SK-N-SH (cell line): ENCODE measurements at regions not wholly inside any gene's neighbourhood (a gene's known extent, or its start where the extent isn't known, plus 50 kb on each side); places are given as distances from the start of the nearest gene placed in this dataset.
A peak's percentile ranks its signal among the peaks of the same experiment; 100 is the strongest.

Experiments
- CTCF ChIA-PET: fragments of 300-600, 350-600 bp; formaldehyde crosslinking; extraction: SDS; loops from one replicate; lab custom pipeline; 2021; lab: Yijun Ruan, JAX
- POLR2A ChIA-PET: fragments of 350-600 bp; sonication (Branson Sonifier 250); formaldehyde crosslinking; extraction: SDS; loops from one replicate; lab custom pipeline; 2020; ENCODE audit warnings: antibody characterized with exemption, inconsistent platforms; lab: Yijun Ruan, JAX
- DNase-seq: peaks from one replicate; pipeline ENCODE4 v3.0.0; 2012
- H2AFZ ChIP-seq: fragments of 200-600 bp; sonication (generic); 2 replicates; pipeline ENCODE4 v1.8.1; 2016; ENCODE audit warnings: antibody characterized with exemption, mild to moderate bottlenecking, low read depth
- H3F3A ChIP-seq: fragments of 200-600 bp; sonication (generic); replicated peaks from 2 replicates; pipeline ENCODE3; 2016; ENCODE audit warnings: antibody characterized with exemption, mild to moderate bottlenecking; ENCODE audit not compliant: insufficient read depth
- H3K27ac ChIP-seq, 2 experiments: fragments of 200-500 bp in 1 of 2; fragments of 200-600 bp in 1 of 2; sonication (Bioruptor generic) in 1 of 2; sonication (generic), shearing (Covaris generic) in 1 of 2; 2 replicates each; pipeline versions ENCODE4 v1.5.1 to v1.6.1; 2014 to 2016; ENCODE audit warnings: low read depth in 2 of 2, inconsistent platforms in 1 of 2, low read length in 1 of 2, mild to moderate bottlenecking in 1 of 2, mixed read lengths in 1 of 2
- H3K27me3 ChIP-seq: fragments of 200-600 bp; sonication (generic), shearing (Covaris generic); 2 replicates; pipeline ENCODE4 v1.6.1; 2016; ENCODE audit warnings: mixed run types; ENCODE audit not compliant: insufficient read depth
- H3K36me3 ChIP-seq, 2 experiments: fragments of 200-500 bp in 1 of 2; fragments of 200-600 bp in 1 of 2; sonication (Bioruptor generic) in 1 of 2; sonication (generic) in 1 of 2; replicated peaks in 1 of 2; 2 replicates each; pipeline versions ENCODE3 to v1.5.1; 2014 to 2016; ENCODE audit warnings: low read length in 1 of 2, mild to moderate bottlenecking in 1 of 2; ENCODE audit not compliant: insufficient read depth in 2 of 2, control insufficient read depth in 1 of 2
- H3K4me1 ChIP-seq, 2 experiments: fragments of 200-500 bp in 1 of 2; fragments of 200-600 bp in 1 of 2; sonication (Bioruptor generic) in 1 of 2; sonication (generic), shearing (Covaris generic) in 1 of 2; 2 replicates each; pipeline versions ENCODE4 v1.5.1 to v1.6.1; 2014 to 2016; ENCODE audit warnings: low read depth in 1 of 2, low read length in 1 of 2, mixed run types in 1 of 2; ENCODE audit not compliant: insufficient read depth in 2 of 2, control insufficient read depth in 1 of 2
- H3K4me2 ChIP-seq: fragments of 200-600 bp; sonication (generic), shearing (Covaris generic); 2 replicates; pipeline ENCODE4 v1.6.1; 2017; ENCODE audit warnings: mixed run types
- H3K4me3 ChIP-seq, 2 experiments: fragments of 200-500 bp in 1 of 2; fragments of 200-600 bp in 1 of 2; sonication (Bioruptor generic) in 1 of 2; sonication (generic), shearing (Covaris generic) in 1 of 2; 2 replicates each; pipeline versions ENCODE4 v1.5.1 to v1.8.1; 2014 to 2016; ENCODE audit warnings: low read depth in 2 of 2, inconsistent platforms in 1 of 2, low read length in 1 of 2, mild to moderate bottlenecking in 1 of 2, mixed read lengths in 1 of 2, moderate library complexity in 1 of 2
- H3K79me2 ChIP-seq: fragments of 200-600 bp; sonication (generic); 2 replicates; pipeline ENCODE4 v1.8.1; 2017; ENCODE audit warnings: mild to moderate bottlenecking; ENCODE audit not compliant: insufficient read depth
- H3K9ac ChIP-seq: fragments of 200-600 bp; sonication (generic); 2 replicates; pipeline ENCODE4 v1.6.1; 2017; ENCODE audit warnings: mixed run types
- H3K9me2 ChIP-seq: fragments of 200-600 bp; sonication (generic); 2 replicates; pipeline ENCODE4 v1.6.1; 2017; ENCODE audit warnings: mixed run types
- H3K9me3 ChIP-seq: fragments of 200-600 bp; sonication (generic); 2 replicates; pipeline ENCODE4 v1.6.1; 2017; ENCODE audit warnings: mixed run types, mild to moderate bottlenecking, moderate library complexity
- H4K20me1 ChIP-seq: fragments of 200-600 bp; sonication (generic); 2 replicates; pipeline ENCODE4 v1.6.1; 2017; ENCODE audit warnings: mild to moderate bottlenecking, mixed run types; ENCODE audit not compliant: insufficient read depth
- EP300 ChIP-seq, 2 experiments: IDR thresholded peaks; 2 replicates each; pipeline versions ENCODE4 v1.4.0 to v1.6.1; 2012; ENCODE audit warnings: borderline replicate concordance in 1 of 2, low read depth in 1 of 2, low read length in 1 of 2
- FOSL2 ChIP-seq: IDR thresholded peaks from 2 replicates; pipeline ENCODE4 v1.4.0; 2012; ENCODE audit warnings: low read depth, mild to moderate bottlenecking, moderate library complexity, borderline replicate concordance
- FOXM1 ChIP-seq: IDR thresholded peaks from 2 replicates; pipeline ENCODE4 v1.4.0; 2012; ENCODE audit warnings: low read depth, mild to moderate bottlenecking
- GABPA ChIP-seq: IDR thresholded peaks from 2 replicates; pipeline ENCODE4 v1.4.0; 2012; ENCODE audit warnings: low read depth, mild to moderate bottlenecking
- GATA2 ChIP-seq: sonication (generic); formaldehyde crosslinking; IDR thresholded peaks from 2 replicates; pipeline ENCODE4 v1.5.0; 2020; ENCODE audit warnings: mild to moderate bottlenecking, missing genetic modification reagents
- JUND ChIP-seq: IDR thresholded peaks from 2 replicates; pipeline ENCODE4 v1.4.0; 2012
- MXI1 ChIP-seq: IDR thresholded peaks from 2 replicates; pipeline ENCODE4 v1.6.1; 2012; ENCODE audit warnings: mild to moderate bottlenecking, low read depth, low read length, improper control_type of control experiment
- NRF1 ChIP-seq: IDR thresholded peaks from 2 replicates; pipeline ENCODE4 v1.6.1; 2012; ENCODE audit warnings: low read depth, mild to moderate bottlenecking, low read length
- POLR2AphosphoS5 ChIP-seq: IDR thresholded peaks from 2 replicates; pipeline ENCODE4 v1.6.1; 2012; ENCODE audit warnings: low read depth, low read length
- RAD21 ChIP-seq: IDR thresholded peaks from 2 replicates; pipeline ENCODE4 v1.6.1; 2012; ENCODE audit warnings: mild to moderate bottlenecking, low read length
- RXRA ChIP-seq: IDR thresholded peaks from 2 replicates; pipeline ENCODE4 v1.4.0; 2012; ENCODE audit warnings: low read depth, mild to moderate bottlenecking, borderline replicate concordance
- TCF12 ChIP-seq: IDR thresholded peaks from 2 replicates; pipeline ENCODE4 v1.4.0; 2012
- TEAD4 ChIP-seq: IDR thresholded peaks from 2 replicates; pipeline ENCODE4 v1.4.0; 2012; ENCODE audit warnings: mild to moderate bottlenecking, borderline replicate concordance; ENCODE audit not compliant: insufficient read depth
- YY1 ChIP-seq: IDR thresholded peaks from 2 replicates; pipeline ENCODE4 v1.4.0; 2012; ENCODE audit warnings: low read depth, mild to moderate bottlenecking
- WGBS: methylation state at CpG from one replicate; pipeline ENCODE4 v1.1.6; 2017; ENCODE audit warnings: low lambda C conversion rate; 5-methylcytosine and 5-hydroxymethylcytosine counted together
- TF ChIP-seq, protein P1 (sequence below): IDR thresholded peaks from 2 replicates; pipeline ENCODE4; 2012
- TF ChIP-seq, protein P2 (sequence below): IDR thresholded peaks from 2 replicates; pipeline ENCODE4 v1.4.0; 2012; ENCODE audit warnings: low read depth
- TF ChIP-seq, protein P3 (sequence below): IDR thresholded peaks from 2 replicates; pipeline ENCODE4 v1.4.0; 2012; ENCODE audit warnings: low read depth, borderline replicate concordance
- TF ChIP-seq, protein P4 (sequence below): fragments of 200-600 bp; sonication (generic); IDR thresholded peaks from 2 replicates; pipeline ENCODE4 v1.6.1; 2017; ENCODE audit warnings: antibody characterized with exemption, mild to moderate bottlenecking, moderate library complexity

DNA sequence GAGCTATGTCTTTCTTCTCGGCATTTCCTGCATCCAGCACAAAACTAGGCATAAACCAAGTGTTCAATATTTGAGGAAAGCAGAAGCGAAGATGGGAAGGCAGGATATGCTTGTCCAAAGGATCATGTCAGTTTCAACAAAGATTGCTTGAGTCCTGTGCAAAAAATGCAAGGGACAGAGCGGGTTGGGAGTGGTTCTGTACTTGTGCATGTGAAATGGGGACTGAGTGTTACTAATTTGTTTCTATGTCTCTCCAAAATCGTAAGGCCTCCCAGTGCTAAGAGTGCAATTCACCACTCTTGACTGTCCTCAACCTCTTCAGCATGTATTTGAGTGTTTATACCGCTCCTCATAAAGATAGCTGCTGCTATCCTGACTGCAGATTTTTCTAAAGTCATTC lies 166.2 kb downstream of the DLEU7 start:
- no peak overlapping the region for H3K9ac ChIP-seq

DNA sequence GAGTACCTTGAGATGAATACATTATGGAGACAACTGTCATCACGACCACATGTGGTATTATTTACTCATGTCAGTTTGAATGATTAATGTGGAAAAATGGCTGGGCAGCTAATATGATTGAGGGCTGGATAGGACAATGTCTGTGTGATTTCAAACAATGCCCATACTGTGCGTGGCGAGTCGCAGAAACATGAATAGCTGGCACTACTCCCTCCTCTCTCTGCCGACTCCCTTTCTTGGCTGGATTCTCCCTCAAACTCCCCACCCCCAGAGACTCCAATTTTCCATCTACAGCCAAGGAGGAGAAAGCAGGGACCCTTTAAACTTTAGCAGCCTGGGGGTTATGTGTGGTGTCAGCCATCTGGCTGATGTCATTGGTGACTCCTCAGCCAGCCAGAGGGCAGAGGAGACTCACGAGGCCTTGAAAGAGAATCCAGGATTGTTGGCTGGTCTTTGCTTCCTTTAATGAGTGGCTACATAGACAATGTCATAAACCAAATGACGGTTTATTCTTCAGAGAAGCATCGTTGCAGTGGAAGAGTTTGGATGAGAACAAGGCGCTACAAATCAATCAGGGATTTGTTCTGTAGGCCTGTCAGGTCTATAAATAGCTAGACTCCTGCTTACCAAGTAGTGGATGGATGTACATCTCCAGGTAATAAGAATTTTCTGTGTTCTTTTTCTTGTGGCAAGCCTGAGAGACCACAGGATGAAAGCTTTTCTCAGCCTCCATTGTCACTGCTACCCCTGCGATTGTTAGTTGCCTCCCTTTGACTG lies 165.6 kb downstream of the DLEU7 start:
- POLR2A ChIA-PET: no interaction called here
- H3K4me2 ChIP-seq: 0 out of 2 replicates have a peak overlapping the region, but pooled peaks have one; percentile 5
- H3K27me3 ChIP-seq: no peaks in the 10 kb centered on the region
- H3K4me1 ChIP-seq: peaks cover 5 to 19% of the 10 kb centered on the region in 2 experiments
- DNase-seq: no peak
- 68% methylated on average over 6 of the region's 10 CpGs for WGBS
- no peaks in the 10 kb centered on the region for H4K20me1 ChIP-seq
- CTCF ChIA-PET: interaction anchor here (1.0 to 1.2 kb wide), 2 partner anchors 8 to 234 kb away, joined by 3 to 4 read pairs; no protein-coding TSS in a partner anchor
- H3K79me2 ChIP-seq: no peaks in the 10 kb centered on the region
- no peak overlapping the region for H3K4me3 ChIP-seq
- H3K36me3 ChIP-seq: no peaks in the 10 kb centered on the region
- peaks cover 22% of the 10 kb centered on the region for H3F3A ChIP-seq
- TF ChIP-seq, protein P1, sequence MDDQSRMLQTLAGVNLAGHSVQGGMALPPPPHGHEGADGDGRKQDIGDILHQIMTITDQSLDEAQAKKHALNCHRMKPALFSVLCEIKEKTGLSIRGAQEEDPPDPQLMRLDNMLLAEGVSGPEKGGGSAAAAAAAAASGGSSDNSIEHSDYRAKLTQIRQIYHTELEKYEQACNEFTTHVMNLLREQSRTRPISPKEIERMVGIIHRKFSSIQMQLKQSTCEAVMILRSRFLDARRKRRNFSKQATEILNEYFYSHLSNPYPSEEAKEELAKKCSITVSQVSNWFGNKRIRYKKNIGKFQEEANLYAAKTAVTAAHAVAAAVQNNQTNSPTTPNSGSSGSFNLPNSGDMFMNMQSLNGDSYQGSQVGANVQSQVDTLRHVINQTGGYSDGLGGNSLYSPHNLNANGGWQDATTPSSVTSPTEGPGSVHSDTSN: peak; percentile 87
- TF ChIP-seq, protein P2, sequence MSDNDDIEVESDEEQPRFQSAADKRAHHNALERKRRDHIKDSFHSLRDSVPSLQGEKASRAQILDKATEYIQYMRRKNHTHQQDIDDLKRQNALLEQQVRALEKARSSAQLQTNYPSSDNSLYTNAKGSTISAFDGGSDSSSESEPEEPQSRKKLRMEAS: peak; percentile 19; the same call in 1 of the 2 replicates
- TF ChIP-seq YY1 (no peak), JUND (0 out of 2 replicates have a peak, but pooled peaks have one; percentile 23), TCF12 (peak; percentile 68; the same call in 1 of the 2 replicates), EP300 (IDR thresholded peaks at IDR 0.05; ENCODE audit: borderline replicate concordance in 1 of 2, low read depth in 1 of 2, low read length in 1 of 2) (peak; percentile 9; a peak in 1 of 4 replicates), POLR2AphosphoS5 (no peak), FOXM1 (no peak)
- H3K27ac ChIP-seq: peak overlapping the region in 1 of 2 experiments; percentile 48; a peak in 2 of 4 replicates
- no peaks in the 10 kb centered on the region for H3K9me2 ChIP-seq
- H2AFZ ChIP-seq: peak overlapping the region; percentile 20; the same call in 1 of the 2 replicates
- no peak overlapping the region for H3K9ac ChIP-seq
- H3K9me3 ChIP-seq: no peaks in the 10 kb centered on the region

More for the DNA sequence above, 166.2 kb downstream of the DLEU7 start:
- H3K4me2 ChIP-seq: 0 out of 2 replicates have a peak overlapping the region, but pooled peaks have one; percentile 2
- no peak overlapping the region for H3K4me3 ChIP-seq
- H2AFZ ChIP-seq: no peak overlapping the region
- H3K36me3 ChIP-seq: no peaks in the 10 kb centered on the region
- no peaks in the 10 kb centered on the region for H3K9me3 ChIP-seq
- 87% methylated on average over 5 of the region's 5 CpGs for WGBS
- DNase-seq: no peak
- ChIA-PET POLR2A (no interaction called here), CTCF (interaction anchor here (1.1 kb wide), 1 partner anchor 9 kb away, joined by 3 read pairs; no protein-coding TSS in a partner anchor)
- H4K20me1 ChIP-seq: no peaks in the 10 kb centered on the region
- TF ChIP-seq GABPA (no peak), TCF12 (no peak), TEAD4 (no peak), RXRA (no peak), GATA2 (CRISPR knock-in tag) (no peak), YY1 (no peak), NRF1 (no peak), RAD21 (no peak), EP300 (IDR thresholded peaks at IDR 0.05; ENCODE audit: borderline replicate concordance in 1 of 2, low read depth in 1 of 2, low read length in 1 of 2) (no peak), FOSL2 (no peak), POLR2AphosphoS5 (no peak), MXI1 (no peak)
- TF ChIP-seq, protein P3, sequence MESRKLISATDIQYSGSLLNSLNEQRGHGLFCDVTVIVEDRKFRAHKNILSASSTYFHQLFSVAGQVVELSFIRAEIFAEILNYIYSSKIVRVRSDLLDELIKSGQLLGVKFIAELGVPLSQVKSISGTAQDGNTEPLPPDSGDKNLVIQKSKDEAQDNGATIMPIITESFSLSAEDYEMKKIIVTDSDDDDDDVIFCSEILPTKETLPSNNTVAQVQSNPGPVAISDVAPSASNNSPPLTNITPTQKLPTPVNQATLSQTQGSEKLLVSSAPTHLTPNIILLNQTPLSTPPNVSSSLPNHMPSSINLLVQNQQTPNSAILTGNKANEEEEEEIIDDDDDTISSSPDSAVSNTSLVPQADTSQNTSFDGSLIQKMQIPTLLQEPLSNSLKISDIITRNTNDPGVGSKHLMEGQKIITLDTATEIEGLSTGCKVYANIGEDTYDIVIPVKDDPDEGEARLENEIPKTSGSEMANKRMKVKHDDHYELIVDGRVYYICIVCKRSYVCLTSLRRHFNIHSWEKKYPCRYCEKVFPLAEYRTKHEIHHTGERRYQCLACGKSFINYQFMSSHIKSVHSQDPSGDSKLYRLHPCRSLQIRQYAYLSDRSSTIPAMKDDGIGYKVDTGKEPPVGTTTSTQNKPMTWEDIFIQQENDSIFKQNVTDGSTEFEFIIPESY: no peak
- TF ChIP-seq, protein P4, sequence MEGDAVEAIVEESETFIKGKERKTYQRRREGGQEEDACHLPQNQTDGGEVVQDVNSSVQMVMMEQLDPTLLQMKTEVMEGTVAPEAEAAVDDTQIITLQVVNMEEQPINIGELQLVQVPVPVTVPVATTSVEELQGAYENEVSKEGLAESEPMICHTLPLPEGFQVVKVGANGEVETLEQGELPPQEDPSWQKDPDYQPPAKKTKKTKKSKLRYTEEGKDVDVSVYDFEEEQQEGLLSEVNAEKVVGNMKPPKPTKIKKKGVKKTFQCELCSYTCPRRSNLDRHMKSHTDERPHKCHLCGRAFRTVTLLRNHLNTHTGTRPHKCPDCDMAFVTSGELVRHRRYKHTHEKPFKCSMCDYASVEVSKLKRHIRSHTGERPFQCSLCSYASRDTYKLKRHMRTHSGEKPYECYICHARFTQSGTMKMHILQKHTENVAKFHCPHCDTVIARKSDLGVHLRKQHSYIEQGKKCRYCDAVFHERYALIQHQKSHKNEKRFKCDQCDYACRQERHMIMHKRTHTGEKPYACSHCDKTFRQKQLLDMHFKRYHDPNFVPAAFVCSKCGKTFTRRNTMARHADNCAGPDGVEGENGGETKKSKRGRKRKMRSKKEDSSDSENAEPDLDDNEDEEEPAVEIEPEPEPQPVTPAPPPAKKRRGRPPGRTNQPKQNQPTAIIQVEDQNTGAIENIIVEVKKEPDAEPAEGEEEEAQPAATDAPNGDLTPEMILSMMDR: no peak
- H3K27ac ChIP-seq: peak overlapping the region in 1 of 2 experiments; percentile 48; a peak in 3 of 4 replicates
- H3F3A ChIP-seq: peaks cover 22% of the 10 kb centered on the region
- no peaks in the 10 kb centered on the region for H3K79me2 ChIP-seq
- no peaks in the 10 kb centered on the region for H3K27me3 ChIP-seq
- peaks cover 5 to 19% of the 10 kb centered on the region in 2 experiments for H3K4me1 ChIP-seq
- no peaks in the 10 kb centered on the region for H3K9me2 ChIP-seq
